A673 (cell line): ENCODE measurements at regions not wholly inside any gene's neighbourhood (a gene's known extent, or its start where the extent isn't known, plus 50 kb on each side); places are given as distances from the start of the nearest gene placed in this dataset.

Experiments used
- BruUV-seq: library from RNA; stranded (reverse); fragments of 400-500 nt; replicated peaks from 2 replicates; lab custom pipeline; 2021; lab: Mats Ljungman, UMichigan
- CTCF ChIA-PET: fragments of 300-600 bp; sonication (Branson Sonifier 250); formaldehyde crosslinking; loops from one replicate; lab custom pipeline; 2022; ENCODE audit warnings: antibody characterized with exemption; lab: Charles Lee
- POLR2A ChIA-PET: fragments of 300-600 bp; sonication (Branson Sonifier 250); formaldehyde crosslinking; loops from one replicate; lab custom pipeline; 2022; ENCODE audit warnings: antibody characterized with exemption; ENCODE audit not compliant: low non-redundant PET; lab: Charles Lee
- DNase-seq: peaks from one replicate; pipeline ENCODE4 v3.0.0-alpha.2; 2015; ENCODE audit warnings: low spot score
- H3K27ac ChIP-seq: fragments of 200-600 bp; sonication (generic); 2 replicates; pipeline ENCODE4 v1.5.1; 2016; ENCODE audit warnings: mixed run types, low read depth, mild to moderate bottlenecking, mixed read lengths, antibody characterized with exemption, low read length; ENCODE audit not compliant: poor library complexity, severe bottlenecking
- H3K27me3 ChIP-seq: fragments of 200-600 bp; sonication (generic); replicated peaks from 2 replicates; pipeline ENCODE4 v1.6.1; 2017; ENCODE audit warnings: mixed run types, low read depth, mild to moderate bottlenecking, mixed read lengths, antibody characterized with exemption, low read length; ENCODE audit not compliant: insufficient read depth, poor library complexity
- H3K36me3 ChIP-seq: fragments of 200-600 bp; sonication (generic); 2 replicates; pipeline ENCODE4 v1.6.1; 2016; ENCODE audit warnings: mixed run types, mild to moderate bottlenecking, mixed read lengths, antibody characterized with exemption, low read length; ENCODE audit not compliant: insufficient read depth, poor library complexity, severe bottlenecking
- H3K4me1 ChIP-seq: fragments of 200-600 bp; sonication (generic); 2 replicates; pipeline ENCODE4 v1.6.1; 2017; ENCODE audit warnings: mixed run types, mild to moderate bottlenecking, mixed read lengths, antibody characterized with exemption, low read length; ENCODE audit not compliant: insufficient read depth, poor library complexity, severe bottlenecking
- H3K4me3 ChIP-seq: fragments of 200-600 bp; sonication (generic); 2 replicates; pipeline ENCODE4 v1.5.1; 2016; ENCODE audit warnings: low read depth, mixed run types, mild to moderate bottlenecking, mixed read lengths, low read length; ENCODE audit not compliant: poor library complexity, severe bottlenecking
- H3K9me3 ChIP-seq: fragments of 200-600 bp; sonication (generic); 2 replicates; pipeline ENCODE4 v1.6.1; 2016; ENCODE audit warnings: mixed run types, low read depth, mild to moderate bottlenecking, mixed read lengths, antibody characterized with exemption, low read length; ENCODE audit not compliant: poor library complexity, severe bottlenecking
- EZH2 ChIP-seq: fragments of 200-600 bp; sonication (generic); IDR thresholded peaks from 2 replicates; pipeline ENCODE4 v1.6.1; 2017; ENCODE audit warnings: borderline replicate concordance, low read depth, mild to moderate bottlenecking, mixed read lengths, antibody characterized with exemption, low read length; ENCODE audit not compliant: poor library complexity, severe bottlenecking
- intact Hi-C: fragments of 100-400 bp; cut with micrococcal nuclease; formaldehyde crosslinking; loops from one replicate; pipeline ENCODE4 v1.10.0; 2022; ENCODE audit not compliant: unreplicated experiment
- TF ChIP-seq, protein P1 (sequence below): fragments of 300-800, 200-600 bp; sonication (generic); conservative IDR thresholded peaks from 2 replicates; pipeline ENCODE4 v1.5.1; 2017; ENCODE audit warnings: low read depth, mild to moderate bottlenecking, antibody characterized with exemption, low read length, moderate library complexity, mixed read lengths

DNA sequence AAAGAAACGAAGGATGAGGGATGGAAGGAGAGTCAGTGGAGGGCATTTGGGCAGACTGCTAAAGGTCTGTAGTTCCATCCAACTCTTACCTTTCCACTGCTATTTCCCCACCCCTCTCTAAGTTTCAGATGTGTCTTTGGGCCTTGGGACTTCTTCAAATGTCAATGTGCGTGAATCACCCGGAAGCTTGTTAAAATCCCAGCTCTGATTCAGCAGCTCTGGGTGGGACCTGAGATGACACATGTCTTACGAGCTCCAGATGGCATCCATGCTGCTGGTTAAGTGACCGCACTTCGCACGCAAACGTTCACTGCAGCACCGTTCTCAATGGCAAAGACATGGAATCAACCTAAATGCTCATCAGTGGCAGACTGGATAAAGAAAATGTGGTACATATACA, 309.9 kb downstream of the VRK1 start:
- intact Hi-C loops = no loop called here
- no peaks in the 10 kb centered on the region for H3K27me3 ChIP-seq
- H3K27ac ChIP-seq = no peak overlapping the region
- ChIA-PET CTCF (no interaction called here), POLR2A (no interaction called here)
- no peak for DNase-seq
- BruUV-seq = no TSS peak
- H3K4me1 ChIP-seq = no peaks in the 10 kb centered on the region
- H3K36me3 ChIP-seq = no peaks in the 10 kb centered on the region
- no peaks in the 10 kb centered on the region for H3K9me3 ChIP-seq
- H3K4me3 ChIP-seq = no peak overlapping the region
- no peak for TF ChIP-seq EZH2
- TF ChIP-seq, protein P1, sequence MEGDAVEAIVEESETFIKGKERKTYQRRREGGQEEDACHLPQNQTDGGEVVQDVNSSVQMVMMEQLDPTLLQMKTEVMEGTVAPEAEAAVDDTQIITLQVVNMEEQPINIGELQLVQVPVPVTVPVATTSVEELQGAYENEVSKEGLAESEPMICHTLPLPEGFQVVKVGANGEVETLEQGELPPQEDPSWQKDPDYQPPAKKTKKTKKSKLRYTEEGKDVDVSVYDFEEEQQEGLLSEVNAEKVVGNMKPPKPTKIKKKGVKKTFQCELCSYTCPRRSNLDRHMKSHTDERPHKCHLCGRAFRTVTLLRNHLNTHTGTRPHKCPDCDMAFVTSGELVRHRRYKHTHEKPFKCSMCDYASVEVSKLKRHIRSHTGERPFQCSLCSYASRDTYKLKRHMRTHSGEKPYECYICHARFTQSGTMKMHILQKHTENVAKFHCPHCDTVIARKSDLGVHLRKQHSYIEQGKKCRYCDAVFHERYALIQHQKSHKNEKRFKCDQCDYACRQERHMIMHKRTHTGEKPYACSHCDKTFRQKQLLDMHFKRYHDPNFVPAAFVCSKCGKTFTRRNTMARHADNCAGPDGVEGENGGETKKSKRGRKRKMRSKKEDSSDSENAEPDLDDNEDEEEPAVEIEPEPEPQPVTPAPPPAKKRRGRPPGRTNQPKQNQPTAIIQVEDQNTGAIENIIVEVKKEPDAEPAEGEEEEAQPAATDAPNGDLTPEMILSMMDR = no peak

- H3K27ac ChIP-seq = no peak overlapping the region
- H3K4me3 ChIP-seq = no peak overlapping the region
- no peaks in the 10 kb centered on the region for H3K36me3 ChIP-seq
- no peaks in the 10 kb centered on the region for H3K27me3 ChIP-seq
- ChIA-PET CTCF (no interaction called here), POLR2A (no interaction called here)
- DNase-seq = no peak
- intact Hi-C loops = no loop called here
- no peaks in the 10 kb centered on the region for H3K9me3 ChIP-seq
- H3K4me1 ChIP-seq = no peaks in the 10 kb centered on the region
- no peak for TF ChIP-seq EZH2
- TF ChIP-seq, protein P1 = no peak
- no TSS peak for BruUV-seq
Measured at GRCh38 chr14:97107760-97108159, 310.6 kb downstream of the VRK1 start.

- BruUV-seq = no TSS peak
- TF ChIP-seq EZH2 = no peak
- TF ChIP-seq, protein P1 = no peak
- CTCF ChIA-PET = no interaction called here
Measured at GRCh38 chr14:97109234-97109633, 312.1 kb downstream of the VRK1 start.

More at GRCh38 chr14:97109234-97109633, 312.1 kb downstream of the VRK1 start:
- Histone ChIP-seq H3K36me3 (no peaks in the 10 kb centered on the region), H3K4me3 (no peak overlapping the region), H3K27me3 (no peaks in the 10 kb centered on the region), H3K27ac (no peak overlapping the region), H3K9me3 (no peaks in the 10 kb centered on the region), H3K4me1 (no peaks in the 10 kb centered on the region)
- no peak for DNase-seq
- POLR2A ChIA-PET = no interaction called here
- intact Hi-C loops = no loop called here
